Fibroblast of mammary gland (primary cell): ENCODE measurements at regions not wholly inside any gene's neighbourhood (a gene's known extent, or its start where the extent isn't known, plus 50 kb on each side); places are given as distances from the start of the nearest gene placed in this dataset.

Source experiments
- DNase-seq: peaks from one replicate; pipeline ENCODE4 v3.0.0-alpha.2; 2010; ENCODE audit warnings: low read depth
- H3K4me3 ChIP-seq: 2 replicates; pipeline ENCODE4 v1.5.1; 2011; ENCODE audit warnings: low read depth, mild to moderate bottlenecking, low read length, moderate library complexity; ENCODE audit not compliant: control insufficient read depth
- CTCF ChIP-seq: conservative IDR thresholded peaks from 2 replicates; pipeline ENCODE4 v1.5.1; 2011; ENCODE audit warnings: low read depth, low read length, inconsistent platforms; ENCODE audit not compliant: control insufficient read depth, insufficient read depth

DNA sequence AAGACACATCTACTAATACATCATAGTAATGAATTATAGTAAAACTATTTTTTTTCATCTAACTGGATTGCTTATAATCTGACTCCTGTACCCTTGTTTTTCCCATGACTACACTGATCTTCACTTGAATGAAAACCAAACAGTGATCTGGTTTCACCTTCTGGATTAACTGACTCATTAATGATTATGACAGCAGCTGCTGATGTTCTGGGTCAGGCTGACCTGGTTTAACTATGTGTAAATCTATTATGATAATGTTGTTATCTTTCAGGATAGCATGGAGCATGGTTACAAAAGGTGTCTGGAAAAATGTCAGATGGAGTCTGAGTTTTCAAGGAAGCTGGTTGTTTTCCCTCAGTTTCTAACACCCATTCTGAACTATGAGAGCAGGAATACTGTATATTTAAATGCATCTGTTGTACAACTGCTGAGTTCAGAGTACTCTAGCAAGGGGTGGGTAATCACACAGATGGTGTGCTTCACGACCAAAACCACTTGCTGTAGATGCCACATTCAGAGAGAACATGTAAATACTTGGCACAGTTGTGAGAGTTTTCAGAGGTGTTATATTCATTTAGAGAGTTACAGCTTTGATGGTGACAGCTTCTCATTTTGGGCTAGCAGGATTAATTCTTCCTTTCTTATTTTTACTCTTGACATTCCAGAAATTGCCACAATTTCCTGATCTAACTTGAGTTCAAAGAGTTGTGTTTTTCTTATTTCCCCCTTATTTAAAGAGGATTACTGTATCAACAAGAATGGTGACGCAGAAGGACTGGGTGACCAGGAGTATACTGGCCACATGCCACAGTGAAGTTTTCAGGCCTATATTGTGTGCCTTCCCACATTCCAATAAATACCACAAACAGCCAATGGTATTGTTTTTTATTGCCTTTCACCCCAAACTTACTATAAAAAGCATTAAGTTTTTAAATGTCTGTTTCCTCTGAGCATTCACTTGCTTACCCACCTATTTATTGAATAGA is 249.7 kb upstream of the TET2 start:
- no peak overlapping the region for H3K4me3 ChIP-seq
- no peak for TF ChIP-seq CTCF
- peak; percentile 30 for DNase-seq

DNA sequence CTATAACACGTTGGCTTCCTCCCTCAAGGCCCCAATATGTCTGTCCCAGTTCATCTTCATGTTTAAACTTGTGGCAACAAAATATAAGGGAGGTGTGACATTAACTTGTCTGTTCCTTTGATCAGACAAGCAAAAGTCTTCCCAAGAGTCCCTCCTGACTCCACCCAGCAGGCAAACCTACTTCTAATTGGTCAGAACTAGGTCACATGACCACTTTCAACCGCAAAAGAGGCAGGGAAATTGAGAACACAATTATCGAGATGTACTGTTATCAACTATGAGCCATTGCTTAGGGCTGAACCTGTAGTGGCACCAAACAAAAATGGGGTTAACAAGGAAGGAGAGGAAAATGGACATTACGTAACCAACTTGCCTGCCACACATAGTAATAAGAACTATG is 246.8 kb upstream of the TET2 start:
- H3K4me3 ChIP-seq: no peak overlapping the region
- no peak for DNase-seq
- TF ChIP-seq CTCF: no peak

GRCh38 chr4:104901438-104901837 is 245.2 kb upstream of the TET2 start:
- no peak for DNase-seq
- H3K4me3 ChIP-seq: no peak overlapping the region
- no peak for TF ChIP-seq CTCF

- no peak for TF ChIP-seq CTCF
- no peak overlapping the region for H3K4me3 ChIP-seq
- DNase-seq: no peak
Observed at GRCh38 chr4:104901961-104902605, 244.6 kb upstream of the TET2 start.

GRCh38 chr4:104905065-104905464 is 241.6 kb upstream of the TET2 start:
- H3K4me3 ChIP-seq: no peak overlapping the region
- no peak for DNase-seq
- no peak for TF ChIP-seq CTCF

GRCh38 chr4:104905546-104905945 is 241.1 kb upstream of the TET2 start:
- no peak for TF ChIP-seq CTCF
- DNase-seq: no peak
- no peak overlapping the region for H3K4me3 ChIP-seq
